HCT116 (cell line): ENCODE measurements at regions not wholly inside any gene's neighbourhood (a gene's known extent, or its start where the extent isn't known, plus 50 kb on each side); places are given as distances from the start of the nearest gene placed in this dataset.

Experiments used
- CBX3 ChIP-seq: IDR thresholded peaks from 2 replicates; pipeline ENCODE4 v1.6.1; 2012; ENCODE audit warnings: low read depth
- EZH2 ChIP-seq: fragments of 200-600 bp; sonication (generic); IDR thresholded peaks from 2 replicates; pipeline ENCODE4 v1.6.1; 2017; ENCODE audit warnings: antibody characterized with exemption, mixed run types
- EZH2phosphoT487 ChIP-seq: fragments of 200-600 bp; IDR thresholded peaks from 2 replicates; pipeline ENCODE4 v1.6.1; 2018; ENCODE audit warnings: antibody characterized with exemption, borderline replicate concordance
- JUND ChIP-seq: IDR thresholded peaks from 2 replicates; pipeline ENCODE4 v1.6.1; 2012
- POLR2A ChIP-seq: IDR thresholded peaks from 2 replicates; pipeline ENCODE4 v1.7.0; 2011; ENCODE audit warnings: borderline replicate concordance; ENCODE audit not compliant: insufficient read depth, insufficient read length; ENCODE audit errors: extremely low read depth
- POLR2AphosphoS5 ChIP-seq: IDR thresholded peaks from 2 replicates; pipeline ENCODE4 v1.6.1; 2011; ENCODE audit warnings: mild to moderate bottlenecking, low read depth, low read length, moderate library complexity
- RAD21 ChIP-seq: IDR thresholded peaks from 2 replicates; pipeline ENCODE4 v1.6.1; 2012; ENCODE audit warnings: low read depth, mild to moderate bottlenecking
- SIN3A ChIP-seq: IDR thresholded peaks from 2 replicates; pipeline ENCODE4 v1.6.1; 2012; ENCODE audit warnings: low read depth
- SRF ChIP-seq: IDR thresholded peaks from 2 replicates; pipeline ENCODE4 v1.6.1; 2012; ENCODE audit warnings: low read depth
- TF ChIP-seq, protein P1 (sequence below), 3 experiments: fragments of 200-600 bp in 1 of 3; sonication (generic) in 1 of 3; IDR thresholded peaks in 2 of 3; conservative IDR thresholded peaks in 1 of 3; 2 replicates each; pipeline ENCODE4 v1.5.1; 2012 to 2017; ENCODE audit warnings: low read depth in 2 of 3, low read length in 2 of 3, antibody characterized with exemption in 1 of 3, borderline replicate concordance in 1 of 3, control low read depth in 1 of 3, mild to moderate bottlenecking in 1 of 3, mixed read lengths in 1 of 3, mixed run types in 1 of 3, moderate library complexity in 1 of 3; ENCODE audit not compliant: insufficient read depth in 1 of 3
- TF ChIP-seq, protein P2 (sequence below): IDR thresholded peaks from 2 replicates; pipeline ENCODE4 v1.6.1; 2012
- TF ChIP-seq, protein P3 (sequence below): IDR thresholded peaks from 2 replicates; pipeline ENCODE4 v1.6.1; 2012; ENCODE audit warnings: low read depth

DNA sequence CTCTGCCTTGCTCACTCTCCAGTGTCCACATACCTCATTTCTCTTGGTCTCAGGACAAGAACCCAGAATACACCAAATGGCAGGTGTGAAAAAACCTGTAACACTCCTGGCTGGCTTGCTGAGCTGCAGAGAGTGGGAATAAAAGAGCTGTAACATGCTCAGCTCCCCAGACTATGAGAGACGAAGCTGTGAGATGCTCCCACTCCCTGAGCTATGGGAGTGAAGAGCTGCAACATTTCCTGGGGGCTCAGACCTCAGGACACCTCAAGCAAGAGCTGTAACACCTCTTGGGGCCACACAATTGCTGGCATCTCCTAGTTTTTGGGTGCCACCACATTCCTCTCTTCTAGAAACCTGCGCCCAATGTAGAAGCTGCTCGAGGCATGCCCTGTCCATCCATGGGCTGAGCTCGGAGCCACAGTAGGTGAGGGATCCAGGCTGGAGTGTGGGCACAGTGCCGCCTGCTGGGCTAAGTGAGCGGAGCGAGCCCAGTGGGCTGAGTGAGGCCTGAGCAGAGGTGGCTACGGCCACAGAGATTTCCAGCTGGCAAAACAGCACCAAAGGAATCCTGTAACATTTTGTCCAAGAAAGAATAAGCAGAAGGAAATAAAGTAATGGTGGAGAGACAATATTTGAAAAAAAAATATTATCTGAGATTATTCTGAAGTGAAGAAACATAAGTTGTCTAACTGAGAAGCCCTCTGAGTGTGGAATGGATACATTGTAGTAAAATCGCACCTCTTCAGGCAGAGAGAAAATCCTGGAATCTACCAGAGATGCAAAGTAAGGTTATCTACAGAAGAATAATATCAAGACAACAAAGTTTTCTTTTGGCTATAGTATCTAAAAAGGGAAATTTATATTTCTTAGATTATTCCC lies 186.2 kb upstream of the PCDH9 start:
- TF ChIP-seq, protein P1, sequence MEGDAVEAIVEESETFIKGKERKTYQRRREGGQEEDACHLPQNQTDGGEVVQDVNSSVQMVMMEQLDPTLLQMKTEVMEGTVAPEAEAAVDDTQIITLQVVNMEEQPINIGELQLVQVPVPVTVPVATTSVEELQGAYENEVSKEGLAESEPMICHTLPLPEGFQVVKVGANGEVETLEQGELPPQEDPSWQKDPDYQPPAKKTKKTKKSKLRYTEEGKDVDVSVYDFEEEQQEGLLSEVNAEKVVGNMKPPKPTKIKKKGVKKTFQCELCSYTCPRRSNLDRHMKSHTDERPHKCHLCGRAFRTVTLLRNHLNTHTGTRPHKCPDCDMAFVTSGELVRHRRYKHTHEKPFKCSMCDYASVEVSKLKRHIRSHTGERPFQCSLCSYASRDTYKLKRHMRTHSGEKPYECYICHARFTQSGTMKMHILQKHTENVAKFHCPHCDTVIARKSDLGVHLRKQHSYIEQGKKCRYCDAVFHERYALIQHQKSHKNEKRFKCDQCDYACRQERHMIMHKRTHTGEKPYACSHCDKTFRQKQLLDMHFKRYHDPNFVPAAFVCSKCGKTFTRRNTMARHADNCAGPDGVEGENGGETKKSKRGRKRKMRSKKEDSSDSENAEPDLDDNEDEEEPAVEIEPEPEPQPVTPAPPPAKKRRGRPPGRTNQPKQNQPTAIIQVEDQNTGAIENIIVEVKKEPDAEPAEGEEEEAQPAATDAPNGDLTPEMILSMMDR (IDR thresholded peaks at IDR 0.05 in 2 of 3, conservative IDR thresholded peaks at IDR 0.05 in 1 of 3; ENCODE audit: borderline replicate concordance in 1 of 3, insufficient read depth in 1 of 3, low read depth in 2 of 3, low read length in 2 of 3) = peak in 2 of 3 experiments; percentile 41 to 49; a peak in 4 of 6 replicates
- TF ChIP-seq EZH2 = no peak
- TF ChIP-seq CBX3 = no peak
- TF ChIP-seq, protein P2, sequence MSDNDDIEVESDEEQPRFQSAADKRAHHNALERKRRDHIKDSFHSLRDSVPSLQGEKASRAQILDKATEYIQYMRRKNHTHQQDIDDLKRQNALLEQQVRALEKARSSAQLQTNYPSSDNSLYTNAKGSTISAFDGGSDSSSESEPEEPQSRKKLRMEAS = no peak
- TF ChIP-seq EZH2phosphoT487 = no peak
- TF ChIP-seq RAD21 = no peak
- TF ChIP-seq JUND = no peak
- TF ChIP-seq POLR2A = no peak
- TF ChIP-seq SIN3A = no peak
- no peak for TF ChIP-seq SRF
- TF ChIP-seq POLR2AphosphoS5 = no peak
- TF ChIP-seq, protein P3, sequence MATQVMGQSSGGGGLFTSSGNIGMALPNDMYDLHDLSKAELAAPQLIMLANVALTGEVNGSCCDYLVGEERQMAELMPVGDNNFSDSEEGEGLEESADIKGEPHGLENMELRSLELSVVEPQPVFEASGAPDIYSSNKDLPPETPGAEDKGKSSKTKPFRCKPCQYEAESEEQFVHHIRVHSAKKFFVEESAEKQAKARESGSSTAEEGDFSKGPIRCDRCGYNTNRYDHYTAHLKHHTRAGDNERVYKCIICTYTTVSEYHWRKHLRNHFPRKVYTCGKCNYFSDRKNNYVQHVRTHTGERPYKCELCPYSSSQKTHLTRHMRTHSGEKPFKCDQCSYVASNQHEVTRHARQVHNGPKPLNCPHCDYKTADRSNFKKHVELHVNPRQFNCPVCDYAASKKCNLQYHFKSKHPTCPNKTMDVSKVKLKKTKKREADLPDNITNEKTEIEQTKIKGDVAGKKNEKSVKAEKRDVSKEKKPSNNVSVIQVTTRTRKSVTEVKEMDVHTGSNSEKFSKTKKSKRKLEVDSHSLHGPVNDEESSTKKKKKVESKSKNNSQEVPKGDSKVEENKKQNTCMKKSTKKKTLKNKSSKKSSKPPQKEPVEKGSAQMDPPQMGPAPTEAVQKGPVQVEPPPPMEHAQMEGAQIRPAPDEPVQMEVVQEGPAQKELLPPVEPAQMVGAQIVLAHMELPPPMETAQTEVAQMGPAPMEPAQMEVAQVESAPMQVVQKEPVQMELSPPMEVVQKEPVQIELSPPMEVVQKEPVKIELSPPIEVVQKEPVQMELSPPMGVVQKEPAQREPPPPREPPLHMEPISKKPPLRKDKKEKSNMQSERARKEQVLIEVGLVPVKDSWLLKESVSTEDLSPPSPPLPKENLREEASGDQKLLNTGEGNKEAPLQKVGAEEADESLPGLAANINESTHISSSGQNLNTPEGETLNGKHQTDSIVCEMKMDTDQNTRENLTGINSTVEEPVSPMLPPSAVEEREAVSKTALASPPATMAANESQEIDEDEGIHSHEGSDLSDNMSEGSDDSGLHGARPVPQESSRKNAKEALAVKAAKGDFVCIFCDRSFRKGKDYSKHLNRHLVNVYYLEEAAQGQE = no peak
